B cell (primary cell): ENCODE measurements at regions not wholly inside any gene's neighbourhood (a gene's known extent, or its start where the extent isn't known, plus 50 kb on each side); places are given as distances from the start of the nearest gene placed in this dataset.

Source experiments
- EZH2 ChIP-seq: IDR thresholded peaks from 2 replicates; pipeline ENCODE4 v1.6.1; 2012; ENCODE audit warnings: borderline replicate concordance, low read depth, mild to moderate bottlenecking, moderate library complexity, low read length; ENCODE audit not compliant: insufficient read depth, poor library complexity, severe bottlenecking
- TF ChIP-seq, protein P1 (sequence below): fragments of 200-600 bp; IDR thresholded peaks from one replicate; pipeline ENCODE4 v1.8.0; 2022; ENCODE audit warnings: antibody characterized with exemption, mild to moderate bottlenecking

DNA sequence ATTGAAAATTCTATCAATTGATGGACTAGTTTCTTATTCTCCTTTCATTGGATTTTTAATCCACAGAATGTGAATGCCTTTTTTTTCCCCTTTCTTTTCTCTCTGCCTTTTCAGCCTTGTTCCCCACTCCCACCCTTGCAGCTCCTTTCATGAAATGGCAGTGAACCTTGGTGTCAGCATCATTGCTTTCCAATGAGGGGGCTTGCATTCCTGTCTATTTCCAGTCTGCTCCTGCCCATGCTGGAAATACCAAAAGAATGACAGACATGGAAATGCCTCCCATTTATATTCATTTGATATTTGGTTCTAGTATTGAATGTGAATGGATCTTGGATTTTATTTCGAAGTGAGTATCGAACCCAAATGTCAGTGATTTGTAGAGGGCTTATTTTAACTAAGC, 162.7 kb upstream of the SGCD start:
- TF ChIP-seq, protein P1, sequence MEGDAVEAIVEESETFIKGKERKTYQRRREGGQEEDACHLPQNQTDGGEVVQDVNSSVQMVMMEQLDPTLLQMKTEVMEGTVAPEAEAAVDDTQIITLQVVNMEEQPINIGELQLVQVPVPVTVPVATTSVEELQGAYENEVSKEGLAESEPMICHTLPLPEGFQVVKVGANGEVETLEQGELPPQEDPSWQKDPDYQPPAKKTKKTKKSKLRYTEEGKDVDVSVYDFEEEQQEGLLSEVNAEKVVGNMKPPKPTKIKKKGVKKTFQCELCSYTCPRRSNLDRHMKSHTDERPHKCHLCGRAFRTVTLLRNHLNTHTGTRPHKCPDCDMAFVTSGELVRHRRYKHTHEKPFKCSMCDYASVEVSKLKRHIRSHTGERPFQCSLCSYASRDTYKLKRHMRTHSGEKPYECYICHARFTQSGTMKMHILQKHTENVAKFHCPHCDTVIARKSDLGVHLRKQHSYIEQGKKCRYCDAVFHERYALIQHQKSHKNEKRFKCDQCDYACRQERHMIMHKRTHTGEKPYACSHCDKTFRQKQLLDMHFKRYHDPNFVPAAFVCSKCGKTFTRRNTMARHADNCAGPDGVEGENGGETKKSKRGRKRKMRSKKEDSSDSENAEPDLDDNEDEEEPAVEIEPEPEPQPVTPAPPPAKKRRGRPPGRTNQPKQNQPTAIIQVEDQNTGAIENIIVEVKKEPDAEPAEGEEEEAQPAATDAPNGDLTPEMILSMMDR: no peak
- TF ChIP-seq EZH2: no peak
